Left lung (tissue), 4 donors: ENCODE measurements at regions not wholly inside any gene's neighbourhood (a gene's known extent, or its start where the extent isn't known, plus 50 kb on each side); places are given as distances from the start of the nearest gene placed in this dataset.

ENCODE experiments used
- ATAC-seq: fragments of 200-7000 bp; cut with Tn5 transposase; one replicate; pipeline ENCODE4 v1.9.1; 2020; ENCODE audit warnings: moderate library complexity
- DNase-seq, 4 donors: peaks; one replicate each; pipeline ENCODE4 v3.0.0-alpha.2; 2013 to 2020
- H3K27ac ChIP-seq, 2 donors: fragments of 200-600 bp; sonication (generic) in 1 of 2; one replicate each; pipeline versions ENCODE4 v1.5.0 to v1.8.0; 2020 to 2021
- H3K27me3 ChIP-seq, 2 donors: fragments of 200-600 bp; sonication (generic) in 1 of 2; one replicate each; pipeline versions ENCODE4 v1.5.0 to v1.8.0; 2020 to 2021
- H3K36me3 ChIP-seq, 2 donors: fragments of 200-600 bp; sonication (generic) in 1 of 2; one replicate each; pipeline versions ENCODE4 v1.5.0 to v1.8.0; 2020 to 2021
- H3K4me1 ChIP-seq, 2 donors: fragments of 200-600 bp; one replicate each; pipeline ENCODE4 v1.8.0; 2021
- H3K4me3 ChIP-seq, 2 donors: fragments of 200-600 bp; sonication (generic) in 1 of 2; one replicate each; pipeline versions ENCODE4 v1.5.0 to v1.8.0; 2020 to 2021; ENCODE audit warnings: mild to moderate bottlenecking in 1 of 2
- H3K9me3 ChIP-seq, 2 donors: fragments of 200-600 bp; sonication (generic) in 1 of 2; one replicate each; pipeline versions ENCODE4 v1.5.0 to v1.8.0; 2020 to 2021
- intact Hi-C, 2 donors: fragments of 100-400 bp; cut with DNase I; formaldehyde crosslinking; loops; one replicate each; pipeline versions ENCODE4 v1.11.2 to v1.14.2; 2022
- TF ChIP-seq, protein P1 (sequence below), 2 donors: fragments of 200-600 bp; sonication (generic) in 1 of 2; IDR thresholded peaks; one replicate each; pipeline versions ENCODE4 v1.5.0 to v1.8.0; 2021; ENCODE audit warnings: antibody characterized with exemption in 2 of 2
- donor health status: DM: no; HTN: yes; CAD: no.
- donor health status: DM: no; HTN: no; CAD: no.

DNA sequence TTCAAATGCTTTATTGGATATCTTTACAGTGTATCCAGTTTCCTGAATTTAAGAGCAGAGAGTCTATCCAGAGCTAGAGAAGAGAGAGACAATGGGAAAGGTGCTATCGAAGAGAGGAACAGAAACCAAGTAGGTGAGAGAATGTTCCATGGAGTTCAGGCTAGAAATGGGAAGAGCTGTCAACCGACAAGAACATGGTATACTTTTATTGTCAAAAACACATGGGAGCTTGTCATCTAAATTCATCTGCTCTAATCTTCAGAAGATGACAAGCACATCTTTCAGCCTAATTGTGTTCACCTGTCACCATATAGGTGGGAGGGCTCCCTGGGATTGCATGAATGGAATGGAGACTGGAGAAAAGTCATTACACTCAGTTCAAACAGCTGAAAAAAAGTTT, 690.4 kb upstream of the LRATD1 start:
- Histone ChIP-seq H3K27me3 (no peaks in the 10 kb centered on the region), H3K36me3 (no peaks in the 10 kb centered on the region), H3K4me1 (no peaks in the 10 kb centered on the region), H3K4me3 (no peak overlapping the region), H3K9me3 (peaks cover 0 to 1% of the 10 kb centered on the region in 2 donors), H3K27ac (no peak overlapping the region)
- ATAC-seq (no peak), DNase-seq (no peak)
- TF ChIP-seq, protein P1, sequence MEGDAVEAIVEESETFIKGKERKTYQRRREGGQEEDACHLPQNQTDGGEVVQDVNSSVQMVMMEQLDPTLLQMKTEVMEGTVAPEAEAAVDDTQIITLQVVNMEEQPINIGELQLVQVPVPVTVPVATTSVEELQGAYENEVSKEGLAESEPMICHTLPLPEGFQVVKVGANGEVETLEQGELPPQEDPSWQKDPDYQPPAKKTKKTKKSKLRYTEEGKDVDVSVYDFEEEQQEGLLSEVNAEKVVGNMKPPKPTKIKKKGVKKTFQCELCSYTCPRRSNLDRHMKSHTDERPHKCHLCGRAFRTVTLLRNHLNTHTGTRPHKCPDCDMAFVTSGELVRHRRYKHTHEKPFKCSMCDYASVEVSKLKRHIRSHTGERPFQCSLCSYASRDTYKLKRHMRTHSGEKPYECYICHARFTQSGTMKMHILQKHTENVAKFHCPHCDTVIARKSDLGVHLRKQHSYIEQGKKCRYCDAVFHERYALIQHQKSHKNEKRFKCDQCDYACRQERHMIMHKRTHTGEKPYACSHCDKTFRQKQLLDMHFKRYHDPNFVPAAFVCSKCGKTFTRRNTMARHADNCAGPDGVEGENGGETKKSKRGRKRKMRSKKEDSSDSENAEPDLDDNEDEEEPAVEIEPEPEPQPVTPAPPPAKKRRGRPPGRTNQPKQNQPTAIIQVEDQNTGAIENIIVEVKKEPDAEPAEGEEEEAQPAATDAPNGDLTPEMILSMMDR (IDR thresholded peaks at IDR 0.05) = no peak
- intact Hi-C loops = no loop called here

DNA sequence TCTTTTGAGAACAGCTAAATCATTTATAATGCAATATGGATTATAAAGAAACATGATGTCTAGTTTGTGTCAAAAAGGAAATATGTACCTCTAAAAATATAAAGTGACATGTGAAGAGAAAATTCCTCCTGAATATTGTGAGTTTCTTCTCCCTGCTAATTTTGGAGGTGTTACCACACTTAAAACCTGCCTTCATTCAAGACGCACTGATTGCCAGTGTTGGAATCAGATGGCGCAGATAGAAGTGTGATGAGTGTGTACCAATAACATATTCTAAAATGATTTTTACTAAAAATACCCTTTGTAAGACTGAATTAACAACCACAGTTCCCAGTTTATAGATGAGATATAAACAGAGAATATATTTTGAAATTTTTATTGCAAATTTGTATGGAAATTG, 681.8 kb upstream of the LRATD1 start:
- Histone ChIP-seq H3K27me3 (no peaks in the 10 kb centered on the region), H3K9me3 (peaks cover 0 to 4% of the 10 kb centered on the region in 2 donors), H3K36me3 (no peaks in the 10 kb centered on the region), H3K4me1 (no peaks in the 10 kb centered on the region), H3K4me3 (no peak overlapping the region), H3K27ac (no peak overlapping the region)
- DNase-seq (no peak), ATAC-seq (no peak)
- intact Hi-C loops = no loop called here
- TF ChIP-seq, protein P1 (IDR thresholded peaks at IDR 0.05) = no peak

DNA sequence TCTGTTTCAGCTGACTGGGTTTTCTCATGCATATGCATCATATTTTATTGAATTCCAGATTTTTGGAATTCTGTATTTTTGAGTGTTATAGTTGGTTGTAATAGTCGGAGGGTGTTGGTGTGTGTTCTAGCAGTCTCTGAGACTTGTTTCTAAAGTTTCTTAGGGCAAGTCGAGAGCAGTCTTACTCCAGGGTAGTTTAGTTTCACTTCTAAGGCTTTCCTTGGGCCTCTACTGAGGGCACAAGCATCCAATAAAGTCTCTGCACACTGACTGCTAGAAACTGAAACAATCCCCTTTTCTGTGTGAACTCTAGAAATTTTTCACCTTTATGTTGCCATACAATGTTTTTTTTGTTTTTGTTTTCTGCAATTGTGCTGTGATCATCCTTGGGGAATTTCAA, 663.7 kb upstream of the LRATD1 start:
- no peak for DNase-seq
- TF ChIP-seq, protein P1 (IDR thresholded peaks at IDR 0.05) = no peak
- H3K9me3 ChIP-seq = peaks cover 0 to 4% of the 10 kb centered on the region in 2 donors
- no peaks in the 10 kb centered on the region for H3K4me1 ChIP-seq
- no peak for ATAC-seq
- intact Hi-C loops = no loop called here
- no peak overlapping the region for H3K4me3 ChIP-seq
- no peak overlapping the region for H3K27ac ChIP-seq
- H3K27me3 ChIP-seq = no peaks in the 10 kb centered on the region
- no peaks in the 10 kb centered on the region for H3K36me3 ChIP-seq

DNA sequence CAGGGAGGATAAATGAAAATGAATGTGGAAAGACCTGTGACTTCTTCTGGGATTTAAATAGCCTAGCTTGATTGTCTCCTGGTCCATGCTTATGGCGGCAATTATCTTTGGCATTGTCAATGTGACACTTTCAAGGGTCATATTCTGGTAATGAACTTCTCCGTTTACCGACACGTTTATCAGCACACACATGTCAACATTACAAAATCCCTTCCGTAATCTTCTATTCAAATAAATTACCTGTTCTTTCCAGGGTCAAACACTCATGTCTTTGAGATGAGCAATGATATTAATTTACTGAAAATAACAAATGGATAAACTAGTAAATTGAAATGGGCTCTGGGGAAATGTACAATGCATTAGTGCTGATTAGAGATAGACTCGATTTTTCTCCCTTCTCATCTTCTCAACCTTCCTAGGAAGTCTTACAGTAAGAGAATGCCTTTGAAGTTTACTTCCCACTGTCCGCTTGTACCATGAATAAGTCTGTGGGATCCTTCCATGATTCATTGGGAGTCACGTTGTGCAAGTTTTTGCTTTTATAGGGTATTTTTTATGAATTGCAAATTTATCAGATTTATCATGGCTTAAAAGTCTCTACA, 646.3 kb upstream of the LRATD1 start:
- H3K36me3 ChIP-seq = no peaks in the 10 kb centered on the region
- DNase-seq (no peak), ATAC-seq (no peak)
- TF ChIP-seq, protein P1 (IDR thresholded peaks at IDR 0.05) = no peak
- peaks cover 0 to 13% of the 10 kb centered on the region in 2 donors for H3K9me3 ChIP-seq
- no peaks in the 10 kb centered on the region for H3K27me3 ChIP-seq
- intact Hi-C loops = no loop called here
- H3K27ac ChIP-seq = no peak overlapping the region
- H3K4me3 ChIP-seq = no peak overlapping the region
- H3K4me1 ChIP-seq = no peaks in the 10 kb centered on the region

DNA sequence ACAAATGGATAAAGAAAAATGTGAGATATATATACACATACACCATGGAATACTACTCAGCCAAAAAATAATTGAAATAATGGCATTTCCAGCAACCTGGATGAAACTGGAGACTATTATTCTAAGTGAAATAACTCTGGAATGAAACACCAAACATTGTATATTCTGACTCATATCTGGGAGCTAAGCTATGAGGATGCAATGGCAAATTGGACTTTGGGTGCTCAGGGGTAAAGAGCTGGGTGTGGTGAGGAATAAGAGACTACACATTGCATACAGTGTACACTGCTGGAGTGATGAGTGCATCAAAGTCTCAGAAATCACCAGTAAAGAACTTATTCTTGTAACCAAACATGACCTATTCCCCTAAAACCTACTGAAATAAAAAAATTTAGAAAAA, 636.0 kb upstream of the LRATD1 start:
- intact Hi-C loops = no loop called here
- Histone ChIP-seq H3K27ac (no peak overlapping the region), H3K27me3 (no peaks in the 10 kb centered on the region), H3K9me3 (peaks cover 0 to 20% of the 10 kb centered on the region in 2 donors), H3K4me1 (no peaks in the 10 kb centered on the region), H3K4me3 (no peak overlapping the region), H3K36me3 (no peaks in the 10 kb centered on the region)
- TF ChIP-seq, protein P1 (IDR thresholded peaks at IDR 0.05) = no peak
- no peak for ATAC-seq
- DNase-seq = no peak
